ENCODE measurements at regions not wholly inside any gene's neighbourhood (a gene's known extent, or its start where the extent isn't known, plus 50 kb on each side); places are given as distances from the start of the nearest gene placed in this dataset.
"Not testable (repeated sequence)": the region's sequence is repeated elsewhere in the genome, so short reads cannot be mapped to it uniquely, and the experiment has no call there.

DNA sequence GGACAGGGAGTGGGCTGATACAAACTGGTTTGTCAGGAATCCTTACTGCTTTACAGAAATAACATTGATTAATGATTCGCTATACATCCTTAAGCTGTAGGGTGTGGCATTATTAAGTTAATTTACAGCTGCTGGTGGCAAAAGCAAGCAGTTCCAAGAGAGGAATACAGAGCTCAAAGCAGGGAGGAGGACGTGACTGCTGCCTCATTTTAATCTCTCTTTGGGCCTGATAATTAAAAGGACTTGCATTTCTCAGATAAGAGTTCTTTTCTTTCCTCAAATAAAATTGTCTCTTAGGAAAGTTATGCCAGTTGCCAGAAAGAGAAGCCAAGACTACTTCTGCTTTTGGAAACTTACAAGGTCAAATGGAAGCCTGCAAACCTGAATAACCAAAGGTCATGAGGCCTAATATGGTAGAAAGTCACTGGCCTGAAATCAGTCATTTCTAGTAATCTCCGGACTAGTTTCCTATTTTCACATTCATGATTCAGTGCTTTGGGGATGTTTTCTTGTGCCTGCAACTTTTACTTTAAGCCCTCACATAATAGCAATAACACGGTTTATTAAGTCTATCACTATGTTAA is 426.2 kb upstream of the SPATA31A3 start:
- not testable (repeated sequence) for DNase-seq

DNA sequence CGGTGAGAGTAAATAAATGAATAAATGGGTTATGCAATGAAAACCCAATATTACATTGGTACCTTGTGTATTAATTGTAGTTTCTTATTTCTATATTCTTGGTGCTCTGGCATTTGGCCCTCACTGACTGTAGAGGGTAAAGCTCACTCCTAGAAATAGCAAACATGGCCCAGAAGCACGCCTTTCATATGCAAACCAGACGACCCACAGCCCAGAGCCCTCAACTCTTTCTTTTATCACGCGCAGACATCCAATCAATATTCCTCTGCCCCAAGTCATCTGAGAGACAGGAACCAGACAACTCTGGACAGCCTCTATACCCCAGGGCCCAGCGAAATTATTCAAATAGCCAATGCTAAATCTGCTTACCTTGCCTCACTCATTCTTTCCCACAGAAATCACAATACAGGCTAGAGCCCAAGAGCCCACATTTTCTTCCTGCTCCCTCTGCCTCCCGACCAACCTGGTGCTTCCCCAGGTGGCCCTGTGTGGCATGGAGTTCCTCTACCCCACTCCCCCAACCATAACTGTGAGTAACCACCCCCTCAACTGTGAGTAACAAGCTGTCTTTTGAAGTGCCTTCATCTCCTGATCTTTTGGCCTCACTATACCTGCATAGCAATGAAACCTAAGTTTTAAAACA is 425.1 kb upstream of the SPATA31A3 start:
- DNase-seq, result not testable (repeated sequence)

- not testable (repeated sequence) for DNase-seq
Observed at GRCh38 chr9:67416639-67417038, 424.3 kb upstream of the SPATA31A3 start.

DNA sequence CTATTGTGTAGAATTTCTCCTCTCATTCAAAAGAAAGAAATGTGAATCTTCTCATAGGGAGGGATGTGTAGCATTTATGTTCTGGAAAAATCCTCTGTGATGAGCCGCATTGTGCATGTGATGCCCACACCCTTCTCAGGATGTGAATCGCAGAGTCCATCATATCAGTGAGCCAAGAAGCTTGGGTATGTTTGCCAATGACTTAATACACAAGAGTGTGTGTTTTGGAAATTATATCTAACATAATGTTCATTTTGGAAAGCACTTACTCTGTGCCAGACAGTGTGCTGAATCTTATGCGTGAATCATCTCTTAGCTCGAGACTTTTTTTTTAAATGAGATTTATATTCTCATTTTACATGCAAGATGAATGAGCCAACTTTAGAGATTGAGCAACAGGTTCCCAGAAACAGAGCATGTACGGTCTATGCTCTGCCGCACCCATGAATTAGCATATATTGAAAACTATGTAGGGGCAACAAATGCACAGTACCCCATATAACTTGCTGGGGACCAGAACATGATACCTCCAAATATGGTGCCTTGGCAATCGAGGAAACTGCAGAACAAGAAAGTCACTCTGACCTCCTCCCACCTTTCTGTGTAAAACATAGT is 418.4 kb upstream of the SPATA31A3 start:
- not testable (repeated sequence) for DNase-seq

DNA sequence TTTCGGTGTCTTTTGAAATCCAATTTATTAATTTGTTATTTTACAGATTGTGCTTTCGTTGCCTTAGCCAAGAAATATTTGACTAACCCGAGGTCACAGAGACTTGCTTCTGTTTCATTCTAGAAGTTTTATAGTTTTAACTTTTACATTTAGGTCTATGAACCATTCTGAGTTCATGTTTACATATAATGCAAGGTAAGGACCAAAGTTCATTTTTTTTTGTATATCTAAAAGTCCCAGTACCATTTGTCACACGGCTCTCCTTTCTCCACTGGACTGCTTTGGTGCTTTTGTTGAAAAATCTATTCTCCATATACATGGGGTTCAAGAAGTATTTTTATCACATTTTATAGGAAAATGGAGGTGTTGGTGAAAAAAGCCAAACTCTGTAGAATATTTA is 411.4 kb upstream of the SPATA31A3 start:
- not testable (repeated sequence) for DNase-seq

DNA sequence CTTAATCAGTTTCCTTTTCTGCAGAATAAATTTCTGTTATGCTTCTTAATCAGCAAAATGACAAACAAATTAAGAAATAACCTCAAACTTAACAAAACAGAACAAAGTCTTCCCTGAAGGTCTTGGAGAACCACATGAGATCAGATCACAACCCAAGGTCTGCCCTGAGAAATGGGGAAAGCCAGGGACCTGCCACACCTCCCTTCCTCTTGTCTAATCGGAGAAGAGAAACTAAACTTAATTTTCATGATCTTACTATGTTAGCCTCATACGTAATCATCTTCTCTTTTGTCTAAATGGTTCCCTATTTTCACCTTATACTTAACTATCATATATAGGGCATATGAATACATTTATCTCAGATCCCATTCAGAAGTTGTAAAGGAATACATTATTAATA is 405.4 kb upstream of the SPATA31A3 start:
- not testable (repeated sequence) for DNase-seq

- DNase-seq, result not testable (repeated sequence)
Observed at GRCh38 chr9:67394782-67395181, 402.4 kb upstream of the SPATA31A3 start.

DNA sequence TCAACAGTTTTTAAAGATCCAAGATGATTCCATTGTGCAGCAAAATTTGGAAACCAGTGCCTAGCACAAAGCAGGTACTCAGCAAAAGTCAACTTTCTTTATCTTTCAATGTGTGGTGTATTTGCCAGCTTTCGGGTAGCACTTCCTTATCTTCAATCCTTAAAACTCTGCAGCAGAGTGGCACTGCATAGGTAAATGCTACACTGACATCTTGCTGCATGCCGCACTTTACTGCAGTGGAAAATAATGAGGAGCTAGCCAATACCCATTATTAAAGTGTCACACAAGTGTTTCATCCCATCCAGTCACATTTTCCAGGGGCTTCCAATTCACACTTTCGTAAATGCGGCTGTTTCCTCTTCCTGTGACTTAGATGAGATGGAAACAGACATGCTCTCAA is 401.7 kb upstream of the SPATA31A3 start:
- DNase-seq, result not testable (repeated sequence)

DNA sequence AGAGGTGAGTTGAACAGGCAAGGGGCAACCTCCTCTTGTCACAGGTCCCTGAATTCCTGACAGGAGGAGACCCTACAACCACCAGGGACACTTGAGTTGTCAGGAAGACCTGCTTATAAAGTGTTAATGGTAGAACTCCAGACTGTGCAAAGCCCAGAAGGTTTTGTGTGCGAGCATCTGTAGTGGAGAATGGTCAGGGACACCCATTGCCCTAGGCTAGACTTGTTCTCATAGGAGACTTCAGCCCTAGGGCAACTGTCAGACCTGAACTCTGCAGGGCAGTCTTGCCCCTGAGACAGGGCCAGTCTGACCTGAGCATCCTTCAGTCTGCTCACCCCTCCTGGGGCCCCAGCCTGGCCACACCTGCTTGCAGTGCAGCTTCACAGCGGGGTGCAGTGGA is 377.3 kb upstream of the SPATA31A3 start:
- DNase-seq, result not testable (repeated sequence)

- not testable (repeated sequence) for DNase-seq
Observed at GRCh38 chr9:67362325-67362724, 370.0 kb upstream of the SPATA31A3 start.

DNA sequence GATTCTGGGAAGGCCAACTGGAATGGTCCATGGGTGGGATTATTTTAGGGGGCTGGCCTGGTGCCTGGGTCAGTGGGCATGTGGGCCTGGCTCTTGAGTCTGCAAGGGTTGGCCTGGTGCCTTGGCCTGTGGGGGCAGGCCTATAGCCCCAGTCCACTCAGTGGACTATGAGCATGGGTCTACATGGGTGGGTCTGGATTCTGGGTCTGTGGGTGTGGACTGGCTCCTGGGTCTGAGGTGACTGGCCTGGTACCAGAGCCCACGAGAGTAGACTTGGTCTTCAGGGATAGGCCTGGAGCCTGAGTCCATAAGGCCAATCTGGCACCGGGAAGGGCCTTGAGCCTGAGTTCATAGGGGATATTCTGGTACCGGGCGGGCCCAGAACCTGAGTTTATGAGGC is 361.6 kb upstream of the SPATA31A3 start:
- DNase-seq, result not testable (repeated sequence)

DNA sequence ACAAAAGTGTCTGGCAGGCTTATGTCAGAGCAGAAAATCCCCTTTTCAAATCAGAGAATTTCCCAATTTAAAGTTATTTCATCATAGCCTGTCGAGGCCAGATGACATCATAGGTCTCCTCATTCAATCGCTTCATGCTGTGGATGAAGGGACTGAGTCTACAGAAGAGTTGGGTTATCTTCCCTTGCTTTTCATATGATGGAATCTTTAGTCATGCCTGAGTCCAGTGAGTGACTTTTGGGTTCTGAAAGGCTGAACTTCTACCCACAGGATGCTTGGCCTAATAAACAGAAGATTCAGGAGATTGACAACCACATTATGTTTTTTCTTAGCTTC is 357.0 kb upstream of the SPATA31A3 start:
- not testable (repeated sequence) for DNase-seq

GRCh38 chr9:67348562-67349423 is 356.4 kb upstream of the SPATA31A3 start:
- not testable (repeated sequence) for DNase-seq

DNA sequence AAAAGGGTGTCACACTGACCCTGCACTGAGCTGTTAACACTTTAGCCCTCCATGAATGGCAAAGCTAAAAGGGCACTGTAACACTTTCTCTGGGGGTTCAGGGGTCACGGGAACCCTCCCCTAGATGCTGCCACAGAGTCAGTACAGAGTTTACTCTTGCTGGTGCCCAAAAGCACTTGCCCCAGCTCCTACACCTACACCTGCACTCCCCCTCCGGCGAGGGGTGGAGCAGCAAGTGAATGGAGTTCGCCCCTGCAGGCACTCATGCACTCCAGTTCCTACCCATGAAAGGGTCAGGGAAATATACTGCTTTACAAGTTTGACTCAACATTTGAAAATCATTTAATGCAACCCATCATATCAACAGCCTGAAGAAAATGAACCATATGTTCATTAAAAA is 355.7 kb upstream of the SPATA31A3 start:
- DNase-seq, result not testable (repeated sequence)

DNA sequence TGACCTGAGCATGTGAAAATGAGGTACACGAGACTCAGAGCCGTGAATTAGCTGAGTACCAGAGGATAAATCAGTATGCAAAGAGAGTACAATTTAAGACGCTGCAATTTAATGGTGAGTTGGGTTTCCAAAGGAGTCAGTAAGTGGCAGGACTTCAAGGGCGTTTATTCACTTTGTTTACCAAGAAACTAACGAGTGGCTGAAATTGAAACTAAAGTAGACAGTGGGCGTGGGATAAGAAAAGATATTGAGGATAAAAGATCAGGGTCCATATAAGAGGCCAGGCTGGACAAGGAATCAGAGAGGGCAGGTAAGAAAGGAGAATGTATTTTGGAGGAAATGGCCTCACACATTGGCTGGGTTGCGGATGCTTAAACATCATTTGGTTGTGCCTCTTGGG is 346.9 kb upstream of the SPATA31A3 start:
- DNase-seq, result not testable (repeated sequence)

GRCh38 chr9:67338201-67338600 is 345.9 kb upstream of the SPATA31A3 start:
- not testable (repeated sequence) for DNase-seq

GRCh38 chr9:67334727-67335572 is 342.6 kb upstream of the SPATA31A3 start:
- not testable (repeated sequence) for DNase-seq

- DNase-seq, result not testable (repeated sequence)
Observed at GRCh38 chr9:67331634-67332033, 339.3 kb upstream of the SPATA31A3 start.

DNA sequence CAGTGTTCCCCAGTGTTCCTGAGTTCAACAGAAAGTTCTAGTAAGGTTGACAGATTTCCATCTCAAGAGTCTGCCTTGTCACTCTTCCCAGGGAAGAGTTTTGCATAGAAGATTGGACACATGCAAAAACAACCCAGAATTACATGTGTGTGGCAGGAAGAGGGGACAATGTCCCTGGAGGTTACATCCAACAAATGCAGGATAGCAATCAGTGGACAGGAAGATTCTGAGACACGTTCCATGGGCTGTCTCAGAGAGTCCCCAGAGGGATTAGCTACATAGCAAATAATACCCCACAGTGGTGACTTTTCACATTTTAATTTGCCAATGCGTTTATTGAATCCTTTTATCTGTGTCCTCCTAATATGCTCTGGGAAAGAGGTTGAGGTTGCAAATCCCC is 321.1 kb upstream of the SPATA31A3 start:
- DNase-seq, result not testable (repeated sequence)

GRCh38 chr9:67312504-67312903 is 320.2 kb upstream of the SPATA31A3 start:
- not testable (repeated sequence) for DNase-seq

GRCh38 chr9:67307109-67307508 is 314.8 kb upstream of the SPATA31A3 start:
- DNase-seq, result not testable (repeated sequence)

DNA sequence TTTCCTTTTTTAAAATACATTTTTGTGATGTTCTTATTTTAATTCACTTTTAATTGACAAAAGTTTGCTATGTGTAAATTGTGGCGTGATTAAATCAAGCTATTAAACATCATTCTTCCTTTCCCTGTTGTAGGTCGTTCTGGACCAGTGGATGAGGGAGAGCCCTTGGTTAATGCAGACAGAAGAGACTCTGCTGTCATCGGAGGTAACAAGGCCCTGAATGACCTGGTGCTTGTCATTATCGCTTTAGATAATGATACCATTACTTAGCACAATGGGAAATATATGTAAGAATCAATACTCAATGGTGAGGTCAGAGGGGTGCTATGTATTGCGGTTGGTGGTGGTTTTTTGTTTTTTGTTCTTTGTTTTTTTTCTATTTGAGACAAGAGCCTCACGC is 296.4 kb upstream of the SPATA31A3 start:
- not testable (repeated sequence) for DNase-seq

Data from CD4-positive, alpha-beta T cell treated with Interleukin-17A for 1 hour (primary cell).